Liver (tissue), 8 donors: ENCODE measurements at regions not wholly inside any gene's neighbourhood (a gene's known extent, or its start where the extent isn't known, plus 50 kb on each side); places are given as distances from the start of the nearest gene placed in this dataset.
A peak's percentile ranks its signal among the peaks of the same experiment; 100 is the strongest.

Source experiments
- DNase-seq: peaks from one replicate; pipeline ENCODE4 v3.0.0-alpha.2; 2017; ENCODE audit warnings: low spot score
- H3K27ac ChIP-seq, 2 donors: one replicate each; pipeline ENCODE4 v1.7.0; 2013; ENCODE audit warnings: inconsistent platforms in 2 of 2, low read length in 2 of 2, control low read depth in 1 of 2, low read depth in 1 of 2, mild to moderate bottlenecking in 1 of 2
- H3K27me3 ChIP-seq, 4 donors: one replicate each; pipeline versions ENCODE4 v1.6.1 to v1.7.0; 2013; ENCODE audit warnings: low read length in 3 of 4, inconsistent platforms in 1 of 4, mild to moderate bottlenecking in 1 of 4, moderate library complexity in 1 of 4; ENCODE audit not compliant: control insufficient read depth in 4 of 4, insufficient read depth in 4 of 4
- H3K36me3 ChIP-seq, 4 donors: one replicate each; pipeline versions ENCODE4 v1.6.1 to v1.7.0; 2013; ENCODE audit warnings: low read length in 3 of 4, mild to moderate bottlenecking in 3 of 4, low read depth in 1 of 4, moderate library complexity in 1 of 4; ENCODE audit not compliant: control insufficient read depth in 4 of 4, insufficient read depth in 3 of 4
- H3K4me1 ChIP-seq, 4 donors: one replicate each; pipeline versions ENCODE4 v1.6.1 to v1.7.0; 2013; ENCODE audit warnings: low read length in 3 of 4, mild to moderate bottlenecking in 3 of 4, moderate library complexity in 1 of 4; ENCODE audit not compliant: control insufficient read depth in 4 of 4, insufficient read depth in 4 of 4
- H3K4me3 ChIP-seq, 3 donors: one replicate each; pipeline versions ENCODE4 v1.6.1 to v1.7.0; 2013; ENCODE audit warnings: low read length in 3 of 3, control low read depth in 1 of 3, low read depth in 1 of 3, mild to moderate bottlenecking in 1 of 3
- H3K9ac ChIP-seq, 2 donors: one replicate each; pipeline ENCODE4 v1.7.0; 2013; ENCODE audit warnings: low read length in 2 of 2, mild to moderate bottlenecking in 2 of 2, moderate library complexity in 2 of 2, control low read depth in 1 of 2, low read depth in 1 of 2
- H3K9me3 ChIP-seq, 4 donors: one replicate each; pipeline versions ENCODE4 v1.6.1 to v1.7.0; 2013; ENCODE audit warnings: low read length in 3 of 4; ENCODE audit not compliant: control insufficient read depth in 4 of 4
- ATF3 ChIP-seq: IDR thresholded peaks from 2 replicates; pipeline ENCODE4 v1.6.1; 2016; ENCODE audit warnings: antibody characterized with exemption
- EGR1 ChIP-seq, 2 donors: IDR thresholded peaks; 2 replicates each; pipeline ENCODE4 v1.6.1; 2016 to 2018; ENCODE audit warnings: antibody characterized with exemption in 2 of 2, low read depth in 2 of 2
- FOXA1 ChIP-seq: IDR thresholded peaks from 2 replicates; pipeline ENCODE4 v1.6.1; 2016; ENCODE audit warnings: antibody characterized with exemption
- FOXA2 ChIP-seq: IDR thresholded peaks from 2 replicates; pipeline ENCODE4 v1.6.1; 2016; ENCODE audit warnings: antibody characterized with exemption
- GABPA ChIP-seq, 2 donors: IDR thresholded peaks in 1 of 2; conservative IDR thresholded peaks in 1 of 2; 2 replicates each; pipeline ENCODE4 v1.6.1; 2016; ENCODE audit warnings: antibody characterized with exemption in 2 of 2, mild to moderate bottlenecking in 1 of 2, moderate library complexity in 1 of 2
- HNF4A ChIP-seq, 2 donors: conservative IDR thresholded peaks; 2 replicates each; pipeline ENCODE4 v1.6.1; 2016; ENCODE audit warnings: antibody characterized with exemption in 2 of 2, mild to moderate bottlenecking in 2 of 2
- HNF4G ChIP-seq: IDR thresholded peaks from 2 replicates; pipeline ENCODE4 v1.6.1; 2016; ENCODE audit warnings: antibody characterized with exemption
- JUND ChIP-seq, 2 donors: IDR thresholded peaks; 2 replicates each; pipeline ENCODE4 v1.6.1; 2016; ENCODE audit warnings: antibody characterized with exemption in 2 of 2
- NR2F2 ChIP-seq: IDR thresholded peaks from 2 replicates; pipeline ENCODE4 v1.6.1; 2016; ENCODE audit warnings: antibody characterized with exemption
- RAD21 ChIP-seq, 2 donors: IDR thresholded peaks; 2 replicates each; pipeline ENCODE4 v1.6.1; 2016; ENCODE audit warnings: antibody characterized with exemption in 2 of 2, mild to moderate bottlenecking in 2 of 2
- RXRA ChIP-seq, 2 donors: IDR thresholded peaks; 2 replicates each; pipeline ENCODE4 v1.6.1; 2017 to 2018; ENCODE audit warnings: antibody characterized with exemption in 2 of 2, mild to moderate bottlenecking in 1 of 2
- SP1 ChIP-seq: IDR thresholded peaks from 2 replicates; pipeline ENCODE4 v1.6.1; 2018; ENCODE audit warnings: antibody characterized with exemption, mild to moderate bottlenecking
- TAF1 ChIP-seq: conservative IDR thresholded peaks from 2 replicates; pipeline ENCODE4 v1.6.1; 2016; ENCODE audit warnings: antibody characterized with exemption, mild to moderate bottlenecking
- YY1 ChIP-seq: IDR thresholded peaks from 2 replicates; pipeline ENCODE4 v1.6.1; 2016; ENCODE audit warnings: antibody characterized with exemption, mild to moderate bottlenecking
- WGBS: extraction: QIAGEN DNeasy Blood & Tissue Kit; methylation state at CpG from one replicate; pipeline ENCODE4 v1.1.7; 2013; 5-methylcytosine and 5-hydroxymethylcytosine counted together
- TF ChIP-seq, protein P1 (sequence below): fragments of 150-350 bp; IDR thresholded peaks from 2 replicates; pipeline ENCODE4 v1.5.1; 2017; ENCODE audit warnings: improper control_type of control experiment, low read depth, low read length; ENCODE audit not compliant: missing input control
- TF ChIP-seq, protein P2 (sequence below): IDR thresholded peaks from 2 replicates; pipeline ENCODE4 v1.6.1; 2016; ENCODE audit warnings: antibody characterized with exemption
- TF ChIP-seq, protein P3 (sequence below): IDR thresholded peaks from 2 replicates; pipeline ENCODE4 v1.6.1; 2016; ENCODE audit warnings: antibody characterized with exemption
- donor health status: healthy.
- donor health status: healthy.
- donor health status: healthy.
- donor health status: healthy.
- donor health status: healthy.

GRCh38 chr1:99177465-99177864, 86.8 kb upstream of the PLPPR4 start:
- TF ChIP-seq RAD21 (IDR thresholded peaks at IDR 0.05) (peak in 1 of 2 donors; percentile 12), NR2F2 (no peak)
- Histone ChIP-seq H3K9ac (no peak overlapping the region), H3K9me3 (no peaks in the 10 kb centered on the region), H3K27me3 (no peaks in the 10 kb centered on the region), H3K4me3 (no peak overlapping the region), H3K27ac (no peak overlapping the region), H3K36me3 (no peaks in the 10 kb centered on the region), H3K4me1 (no peaks in the 10 kb centered on the region)
- no peak for DNase-seq
- WGBS = 24% methylated on average over 1 of the region's 1 CpG

DNA sequence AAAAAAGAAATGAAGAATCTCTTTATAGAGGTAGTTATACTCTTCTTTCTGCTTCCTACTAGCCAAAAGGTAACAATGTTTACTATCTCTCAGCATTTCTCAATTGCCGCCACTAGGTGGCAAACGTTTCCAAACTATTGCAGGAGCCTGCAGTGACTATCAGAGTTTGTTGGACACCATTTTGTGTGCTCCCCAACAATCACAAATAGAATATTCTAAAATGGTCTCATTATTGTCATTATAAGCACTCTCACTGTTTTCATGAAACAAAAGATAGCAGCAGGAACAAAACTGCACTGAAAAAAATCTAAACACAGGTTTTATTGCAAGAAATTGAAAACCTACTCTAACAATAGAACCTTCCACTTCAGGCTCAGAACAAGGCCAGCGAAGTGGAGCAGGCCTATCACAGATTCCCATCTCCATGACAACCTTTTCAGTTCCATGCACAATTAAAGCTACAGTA, 83.9 kb upstream of the PLPPR4 start:
- no peaks in the 10 kb centered on the region for H3K36me3 ChIP-seq
- H3K27ac ChIP-seq = no peak overlapping the region
- H3K27me3 ChIP-seq = no peaks in the 10 kb centered on the region
- H3K9ac ChIP-seq = no peak overlapping the region
- peak; percentile 59 for DNase-seq
- TF ChIP-seq RXRA (IDR thresholded peaks at IDR 0.05) (peak in 1 of 2 donors; percentile 14), FOXA2 (peak; percentile 39), RAD21 (IDR thresholded peaks at IDR 0.05) (peak; percentile 98), YY1 (peak; percentile 98)
- TF ChIP-seq, protein P1, sequence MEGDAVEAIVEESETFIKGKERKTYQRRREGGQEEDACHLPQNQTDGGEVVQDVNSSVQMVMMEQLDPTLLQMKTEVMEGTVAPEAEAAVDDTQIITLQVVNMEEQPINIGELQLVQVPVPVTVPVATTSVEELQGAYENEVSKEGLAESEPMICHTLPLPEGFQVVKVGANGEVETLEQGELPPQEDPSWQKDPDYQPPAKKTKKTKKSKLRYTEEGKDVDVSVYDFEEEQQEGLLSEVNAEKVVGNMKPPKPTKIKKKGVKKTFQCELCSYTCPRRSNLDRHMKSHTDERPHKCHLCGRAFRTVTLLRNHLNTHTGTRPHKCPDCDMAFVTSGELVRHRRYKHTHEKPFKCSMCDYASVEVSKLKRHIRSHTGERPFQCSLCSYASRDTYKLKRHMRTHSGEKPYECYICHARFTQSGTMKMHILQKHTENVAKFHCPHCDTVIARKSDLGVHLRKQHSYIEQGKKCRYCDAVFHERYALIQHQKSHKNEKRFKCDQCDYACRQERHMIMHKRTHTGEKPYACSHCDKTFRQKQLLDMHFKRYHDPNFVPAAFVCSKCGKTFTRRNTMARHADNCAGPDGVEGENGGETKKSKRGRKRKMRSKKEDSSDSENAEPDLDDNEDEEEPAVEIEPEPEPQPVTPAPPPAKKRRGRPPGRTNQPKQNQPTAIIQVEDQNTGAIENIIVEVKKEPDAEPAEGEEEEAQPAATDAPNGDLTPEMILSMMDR = peak; percentile 78
- TF ChIP-seq, protein P2, sequence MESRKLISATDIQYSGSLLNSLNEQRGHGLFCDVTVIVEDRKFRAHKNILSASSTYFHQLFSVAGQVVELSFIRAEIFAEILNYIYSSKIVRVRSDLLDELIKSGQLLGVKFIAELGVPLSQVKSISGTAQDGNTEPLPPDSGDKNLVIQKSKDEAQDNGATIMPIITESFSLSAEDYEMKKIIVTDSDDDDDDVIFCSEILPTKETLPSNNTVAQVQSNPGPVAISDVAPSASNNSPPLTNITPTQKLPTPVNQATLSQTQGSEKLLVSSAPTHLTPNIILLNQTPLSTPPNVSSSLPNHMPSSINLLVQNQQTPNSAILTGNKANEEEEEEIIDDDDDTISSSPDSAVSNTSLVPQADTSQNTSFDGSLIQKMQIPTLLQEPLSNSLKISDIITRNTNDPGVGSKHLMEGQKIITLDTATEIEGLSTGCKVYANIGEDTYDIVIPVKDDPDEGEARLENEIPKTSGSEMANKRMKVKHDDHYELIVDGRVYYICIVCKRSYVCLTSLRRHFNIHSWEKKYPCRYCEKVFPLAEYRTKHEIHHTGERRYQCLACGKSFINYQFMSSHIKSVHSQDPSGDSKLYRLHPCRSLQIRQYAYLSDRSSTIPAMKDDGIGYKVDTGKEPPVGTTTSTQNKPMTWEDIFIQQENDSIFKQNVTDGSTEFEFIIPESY = no peak
- H3K4me3 ChIP-seq = no peak overlapping the region
- no peaks in the 10 kb centered on the region for H3K4me1 ChIP-seq
- 14% methylated on average over 3 of the region's 3 CpGs for WGBS
- H3K9me3 ChIP-seq = no peaks in the 10 kb centered on the region

DNA sequence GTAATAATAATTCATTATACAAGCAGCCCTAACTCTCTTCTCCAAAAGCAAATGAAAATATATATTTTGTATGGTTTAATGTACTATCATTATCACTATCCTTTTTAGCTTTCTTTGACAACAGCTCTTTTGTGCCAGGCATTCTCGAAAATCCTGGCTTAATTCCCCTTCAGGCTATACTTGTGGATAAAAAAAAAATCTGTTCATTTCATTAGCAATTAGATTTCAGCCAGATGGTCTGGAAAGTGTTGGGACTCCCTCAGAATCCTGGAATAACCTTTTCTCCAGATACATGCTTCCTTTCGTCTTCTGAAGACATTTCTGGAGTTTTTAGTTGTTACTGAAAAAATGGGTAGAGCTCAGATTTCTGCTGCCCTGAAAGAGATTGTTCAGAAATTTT, 83.4 kb upstream of the PLPPR4 start:
- no peak for DNase-seq
- 92% methylated on average over 2 of the region's 2 CpGs for WGBS
- H3K27ac ChIP-seq = no peak overlapping the region

DNA sequence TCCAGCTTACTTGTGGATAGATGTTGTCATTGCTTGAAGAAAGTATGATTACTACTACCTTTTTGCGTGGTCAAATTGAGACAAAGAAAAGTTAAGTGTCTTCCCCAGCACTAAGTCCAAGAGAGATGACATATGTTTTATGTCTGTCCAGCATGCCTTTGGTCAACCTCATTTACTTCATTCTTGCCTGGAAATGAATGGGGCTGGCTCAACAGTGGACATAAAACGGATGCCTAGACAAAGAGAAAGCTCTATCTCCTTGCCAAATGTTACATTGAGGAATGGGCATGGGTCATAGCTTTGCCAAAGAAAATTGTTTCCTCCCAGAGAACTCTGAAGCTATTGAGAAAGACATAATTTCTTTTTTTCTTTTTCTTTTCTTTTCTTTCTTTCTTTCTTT, 82.4 kb upstream of the PLPPR4 start:
- 91% methylated on average over 2 of the region's 2 CpGs for WGBS
- Histone ChIP-seq H3K36me3 (no peaks in the 10 kb centered on the region), H3K4me1 (no peaks in the 10 kb centered on the region), H3K9ac (no peak overlapping the region), H3K4me3 (no peak overlapping the region), H3K9me3 (no peaks in the 10 kb centered on the region), H3K27me3 (no peaks in the 10 kb centered on the region), H3K27ac (no peak overlapping the region)
- DNase-seq = no peak
- TF ChIP-seq JUND (IDR thresholded peaks at IDR 0.05) (no peak), FOXA1 (no peak), HNF4A (conservative IDR thresholded peaks at IDR 0.05) (no peak), ATF3 (no peak), RXRA (IDR thresholded peaks at IDR 0.05) (no peak), TAF1 (no peak), YY1 (no peak), HNF4G (no peak), FOXA2 (no peak)
- TF ChIP-seq, protein P3, sequence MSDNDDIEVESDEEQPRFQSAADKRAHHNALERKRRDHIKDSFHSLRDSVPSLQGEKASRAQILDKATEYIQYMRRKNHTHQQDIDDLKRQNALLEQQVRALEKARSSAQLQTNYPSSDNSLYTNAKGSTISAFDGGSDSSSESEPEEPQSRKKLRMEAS = no peak
- TF ChIP-seq, protein P2 = no peak
- TF ChIP-seq, protein P1 = no peak

More for the DNA sequence above, 83.4 kb upstream of the PLPPR4 start:
- no peaks in the 10 kb centered on the region for H3K27me3 ChIP-seq
- H3K4me1 ChIP-seq = no peaks in the 10 kb centered on the region
- H3K9ac ChIP-seq = no peak overlapping the region
- H3K4me3 ChIP-seq = no peak overlapping the region
- H3K9me3 ChIP-seq = no peaks in the 10 kb centered on the region
- TF ChIP-seq SP1 (no peak), EGR1 (IDR thresholded peaks at IDR 0.05; ENCODE audit: low read depth in 2 of 2) (no peak), FOXA1 (no peak), JUND (IDR thresholded peaks at IDR 0.05) (no peak), HNF4A (conservative IDR thresholded peaks at IDR 0.05) (no peak), GABPA (IDR thresholded peaks at IDR 0.05 in 1 of 2, conservative IDR thresholded peaks at IDR 0.05 in 1 of 2) (peak in 1 of 2 donors; percentile 10)
- no peaks in the 10 kb centered on the region for H3K36me3 ChIP-seq
